GM12878 (cell line): ENCODE measurements at regions not wholly inside any gene's neighbourhood (a gene's known extent, or its start where the extent isn't known, plus 50 kb on each side); places are given as distances from the start of the nearest gene placed in this dataset.

Experiments used
- ATAC-seq: fragments of 200-7000 bp; cut with Tn5 transposase; 3 replicates; pipeline ENCODE4 v1.9.1; 2020; ENCODE audit warnings: mild to moderate bottlenecking, moderate library complexity
- BruUV-seq: library from RNA; stranded (reverse); fragments of 400-500 nt; replicated peaks from 2 replicates; lab custom pipeline; 2021; lab: Mats Ljungman, UMichigan
- CTCF ChIA-PET: fragments of 300-600 bp; sonication (Branson Sonifier 250); formaldehyde crosslinking; extraction: SDS; loops from one replicate; lab custom pipeline; 2021; ENCODE audit warnings: inconsistent platforms; lab: Yijun Ruan, JAX
- POLR2A ChIA-PET: fragments of 350-600 bp; formaldehyde crosslinking; extraction: SDS; loops from one replicate; lab custom pipeline; 2021; ENCODE audit warnings: inconsistent platforms; lab: Charles Lee
- RAD21 ChIA-PET: fragments of 300-600 bp; sonication (Branson Sonifier 250); formaldehyde crosslinking; loops from one replicate; lab custom pipeline; 2023; ENCODE audit warnings: antibody characterized with exemption; ENCODE audit not compliant: unreplicated experiment; lab: Charles Lee
- SMC1A ChIA-PET: fragments of 300-600 bp; sonication (Branson Sonifier 250); formaldehyde crosslinking; loops from one replicate; lab custom pipeline; 2023; ENCODE audit not compliant: unreplicated experiment, uncharacterized antibody; lab: Charles Lee
- DNase-seq: peaks from one replicate; pipeline ENCODE4 v3.0.0-alpha.2; 2011; ENCODE audit warnings: low read depth, low spot score
- FAIRE-seq: peaks from 3 replicates; lab custom pipeline; 2011; peaks lifted over from hg19 to GRCh38; lab: Jason Lieb, UNC
- H2AFZ ChIP-seq: 2 replicates; pipeline ENCODE4 v1.6.0; 2011; ENCODE audit warnings: low read depth, low read length, control low read depth; ENCODE audit not compliant: control insufficient read depth
- H3K27ac ChIP-seq: 2 replicates; pipeline ENCODE4 v1.5.1; 2011; ENCODE audit warnings: control low read depth; ENCODE audit not compliant: control insufficient read depth, insufficient read depth
- H3K27me3 ChIP-seq, 2 experiments: replicated peaks in 1 of 2; 2 replicates each; pipeline versions ENCODE4 v1.6.0 to v1.6.1; 2011; ENCODE audit warnings: low read length in 1 of 2; ENCODE audit not compliant: control insufficient read depth in 2 of 2, insufficient read depth in 2 of 2
- H3K36me3 ChIP-seq, 2 experiments: 2 replicates each; pipeline ENCODE4 v1.5.1; 2011; ENCODE audit warnings: low read length in 1 of 2; ENCODE audit not compliant: control insufficient read depth in 2 of 2, insufficient read depth in 2 of 2
- H3K4me1 ChIP-seq: 2 replicates; pipeline ENCODE4 v1.6.1; 2011; ENCODE audit warnings: mild to moderate bottlenecking, low read length, moderate library complexity, mixed read lengths; ENCODE audit not compliant: control insufficient read depth, insufficient read depth
- H3K4me2 ChIP-seq: 2 replicates; pipeline ENCODE4 v1.6.0; 2011; ENCODE audit warnings: control low read depth; ENCODE audit not compliant: control insufficient read depth, insufficient read depth
- H3K4me3 ChIP-seq: fragments of 200-600 bp; sonication (generic); 2 replicates; pipeline ENCODE4 v1.5.1; 2016
- H3K79me2 ChIP-seq: 2 replicates; pipeline ENCODE4 v1.6.0; 2011; ENCODE audit warnings: low read length; ENCODE audit not compliant: control insufficient read depth, insufficient read depth
- H3K9ac ChIP-seq: 2 replicates; pipeline ENCODE4 v1.8.0; 2011; ENCODE audit warnings: low read length, control low read depth, mixed read lengths; ENCODE audit not compliant: control insufficient read depth, insufficient read depth
- H3K9me3 ChIP-seq: replicated peaks from 3 replicates; pipeline ENCODE4 v1.5.1; 2011; ENCODE audit warnings: mild to moderate bottlenecking, low read length; ENCODE audit not compliant: control insufficient read depth, insufficient read depth
- H4K20me1 ChIP-seq: 2 replicates; pipeline ENCODE4 v1.6.0; 2011; ENCODE audit not compliant: control insufficient read depth, insufficient read depth
- FOS ChIP-seq: IDR thresholded peaks from 3 replicates; pipeline ENCODE4 v1.6.1; 2011; ENCODE audit warnings: borderline replicate concordance; ENCODE audit not compliant: insufficient read length; ENCODE audit errors: extremely low read depth
- HDAC6 ChIP-seq: fragments of 200-600 bp; sonication (generic); IDR thresholded peaks from one replicate; pipeline ENCODE4 v1.8.0; 2017; ENCODE audit warnings: antibody characterized with exemption; ENCODE audit not compliant: unreplicated experiment
- KLF5 ChIP-seq: fragments of 450-650 bp; IDR thresholded peaks from 2 replicates; pipeline ENCODE4 v1.6.1; 2014; ENCODE audit warnings: mild to moderate bottlenecking; ENCODE audit not compliant: partially characterized antibody
- MTA2 ChIP-seq: fragments of 450-650 bp; IDR thresholded peaks from 2 replicates; pipeline ENCODE4 v1.6.1; 2016; ENCODE audit warnings: low read depth, mild to moderate bottlenecking, moderate library complexity
- MTA3 ChIP-seq: IDR thresholded peaks from 2 replicates; pipeline ENCODE4 v1.6.1; 2012; ENCODE audit warnings: low read length, inconsistent platforms, borderline replicate concordance
- RELB ChIP-seq: fragments of 450-650 bp; IDR thresholded peaks from 2 replicates; pipeline ENCODE4 v1.6.1; 2017; ENCODE audit warnings: low read depth, mild to moderate bottlenecking, moderate library complexity
- YY1 ChIP-seq: IDR thresholded peaks from 2 replicates; pipeline ENCODE4 v1.6.1; 2011; ENCODE audit warnings: low read depth, mild to moderate bottlenecking, low read length
- ZNF622 ChIP-seq: fragments of 450-650 bp; IDR thresholded peaks from 2 replicates; pipeline ENCODE4 v1.6.1; 2017; ENCODE audit warnings: mild to moderate bottlenecking, inconsistent platforms
- WGBS: methylation state at CpG from one replicate; pipeline ENCODE4 v1.1.6; 2016; ENCODE audit warnings: low lambda C conversion rate; ENCODE audit not compliant: insufficient replicate concordance, insufficient coverage; ENCODE audit errors: missing lambda C conversion rate; 5-methylcytosine and 5-hydroxymethylcytosine counted together
- in situ Hi-C: fragments of 300-500 bp; cut with MboI; formaldehyde crosslinking; loops from 9 replicates; pipeline ENCODE4 v1.14.3; 2018; ENCODE audit warnings: mixed read lengths
- intact Hi-C: fragments of 100-400 bp; cut with micrococcal nuclease; formaldehyde crosslinking; loops from one replicate; pipeline ENCODE4 v1.14.2; 2022; ENCODE audit not compliant: unreplicated experiment

- TF ChIP-seq FOS (no peak), KLF5 (no peak), MTA3 (no peak), RELB (no peak)
Measured at GRCh38 chr13:107185889-107186288, 618.0 kb upstream of the ARGLU1 start (continued).

- Histone ChIP-seq H3K79me2 (no peaks in the 10 kb centered on the region), H3K36me3 (no peaks in the 10 kb centered on the region), H3K9ac (no peak overlapping the region), H3K27me3 (no peaks in the 10 kb centered on the region), H3K4me2 (no peak overlapping the region), H3K27ac (no peak overlapping the region), H3K4me1 (no peaks in the 10 kb centered on the region), H3K9me3 (no peaks in the 10 kb centered on the region), H3K4me3 (no peak overlapping the region), H4K20me1 (no peaks in the 10 kb centered on the region), H2AFZ (no peak overlapping the region)
- FAIRE-seq: no peak
- POLR2A ChIA-PET: no interaction called here
- no TSS peak for BruUV-seq
- no peak for DNase-seq
- in situ Hi-C loops: no loop called here
- WGBS: 23% methylated on average over 12 of the region's 12 CpGs
- intact Hi-C loops: no loop called here
- TF ChIP-seq YY1 (no peak), HDAC6 (no peak), MTA2 (no peak), ZNF622 (no peak)
- SMC1A ChIA-PET: no interaction called here
- CTCF ChIA-PET: no interaction called here
- no peak for ATAC-seq
- RAD21 ChIA-PET: no interaction called here
Measured at GRCh38 chr13:107170270-107170931, 602.5 kb upstream of the ARGLU1 start.
